ENCODE measurements at regions not wholly inside any gene's neighbourhood (a gene's known extent, or its start where the extent isn't known, plus 50 kb on each side); places are given as distances from the start of the nearest gene placed in this dataset.

- TF ChIP-seq, protein P1, sequence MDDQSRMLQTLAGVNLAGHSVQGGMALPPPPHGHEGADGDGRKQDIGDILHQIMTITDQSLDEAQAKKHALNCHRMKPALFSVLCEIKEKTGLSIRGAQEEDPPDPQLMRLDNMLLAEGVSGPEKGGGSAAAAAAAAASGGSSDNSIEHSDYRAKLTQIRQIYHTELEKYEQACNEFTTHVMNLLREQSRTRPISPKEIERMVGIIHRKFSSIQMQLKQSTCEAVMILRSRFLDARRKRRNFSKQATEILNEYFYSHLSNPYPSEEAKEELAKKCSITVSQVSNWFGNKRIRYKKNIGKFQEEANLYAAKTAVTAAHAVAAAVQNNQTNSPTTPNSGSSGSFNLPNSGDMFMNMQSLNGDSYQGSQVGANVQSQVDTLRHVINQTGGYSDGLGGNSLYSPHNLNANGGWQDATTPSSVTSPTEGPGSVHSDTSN (IDR thresholded peaks at IDR 0.05; ENCODE audit: insufficient replicate concordance, low read depth, low read length) = no peak
- TF ChIP-seq POLR2A (IDR thresholded peaks at IDR 0.05; ENCODE audit: low read depth, low read length) = no peak
- TF ChIP-seq, protein P2, sequence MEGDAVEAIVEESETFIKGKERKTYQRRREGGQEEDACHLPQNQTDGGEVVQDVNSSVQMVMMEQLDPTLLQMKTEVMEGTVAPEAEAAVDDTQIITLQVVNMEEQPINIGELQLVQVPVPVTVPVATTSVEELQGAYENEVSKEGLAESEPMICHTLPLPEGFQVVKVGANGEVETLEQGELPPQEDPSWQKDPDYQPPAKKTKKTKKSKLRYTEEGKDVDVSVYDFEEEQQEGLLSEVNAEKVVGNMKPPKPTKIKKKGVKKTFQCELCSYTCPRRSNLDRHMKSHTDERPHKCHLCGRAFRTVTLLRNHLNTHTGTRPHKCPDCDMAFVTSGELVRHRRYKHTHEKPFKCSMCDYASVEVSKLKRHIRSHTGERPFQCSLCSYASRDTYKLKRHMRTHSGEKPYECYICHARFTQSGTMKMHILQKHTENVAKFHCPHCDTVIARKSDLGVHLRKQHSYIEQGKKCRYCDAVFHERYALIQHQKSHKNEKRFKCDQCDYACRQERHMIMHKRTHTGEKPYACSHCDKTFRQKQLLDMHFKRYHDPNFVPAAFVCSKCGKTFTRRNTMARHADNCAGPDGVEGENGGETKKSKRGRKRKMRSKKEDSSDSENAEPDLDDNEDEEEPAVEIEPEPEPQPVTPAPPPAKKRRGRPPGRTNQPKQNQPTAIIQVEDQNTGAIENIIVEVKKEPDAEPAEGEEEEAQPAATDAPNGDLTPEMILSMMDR (IDR thresholded peaks at IDR 0.05 in 2 of 3, conservative IDR thresholded peaks at IDR 0.05 in 1 of 3; ENCODE audit: control insufficient read depth in 2 of 3, extremely low read depth in 1 of 3, insufficient read depth in 1 of 3, low read depth in 3 of 3, low read length in 3 of 3) = no peak
- TF ChIP-seq KDM1A (IDR thresholded peaks at IDR 0.05; ENCODE audit: borderline replicate concordance) = no peak
- no peak for TF ChIP-seq EZH2 (IDR thresholded peaks at IDR 0.05; ENCODE audit: borderline replicate concordance, control insufficient read depth, low read depth, low read length)
- no peak for TF ChIP-seq SP1 (IDR thresholded peaks at IDR 0.05; ENCODE audit: low read depth, low read length)
These were observed 119.0 kb upstream of the MID1 start for GRCh38 chrX:10739426-10739825.
